ENCODE measurements at regions not wholly inside any gene's neighbourhood (a gene's known extent, or its start where the extent isn't known, plus 50 kb on each side); places are given as distances from the start of the nearest gene placed in this dataset.

- TF ChIP-seq, protein P1, sequence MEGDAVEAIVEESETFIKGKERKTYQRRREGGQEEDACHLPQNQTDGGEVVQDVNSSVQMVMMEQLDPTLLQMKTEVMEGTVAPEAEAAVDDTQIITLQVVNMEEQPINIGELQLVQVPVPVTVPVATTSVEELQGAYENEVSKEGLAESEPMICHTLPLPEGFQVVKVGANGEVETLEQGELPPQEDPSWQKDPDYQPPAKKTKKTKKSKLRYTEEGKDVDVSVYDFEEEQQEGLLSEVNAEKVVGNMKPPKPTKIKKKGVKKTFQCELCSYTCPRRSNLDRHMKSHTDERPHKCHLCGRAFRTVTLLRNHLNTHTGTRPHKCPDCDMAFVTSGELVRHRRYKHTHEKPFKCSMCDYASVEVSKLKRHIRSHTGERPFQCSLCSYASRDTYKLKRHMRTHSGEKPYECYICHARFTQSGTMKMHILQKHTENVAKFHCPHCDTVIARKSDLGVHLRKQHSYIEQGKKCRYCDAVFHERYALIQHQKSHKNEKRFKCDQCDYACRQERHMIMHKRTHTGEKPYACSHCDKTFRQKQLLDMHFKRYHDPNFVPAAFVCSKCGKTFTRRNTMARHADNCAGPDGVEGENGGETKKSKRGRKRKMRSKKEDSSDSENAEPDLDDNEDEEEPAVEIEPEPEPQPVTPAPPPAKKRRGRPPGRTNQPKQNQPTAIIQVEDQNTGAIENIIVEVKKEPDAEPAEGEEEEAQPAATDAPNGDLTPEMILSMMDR (IDR thresholded peaks at IDR 0.05) = no peak
- no peak for TF ChIP-seq MAFK (IDR thresholded peaks at IDR 0.05; ENCODE audit: partially characterized antibody)
- no peak for TF ChIP-seq RCOR1 (IDR thresholded peaks at IDR 0.05; ENCODE audit: low read depth, low read length)
- TF ChIP-seq SMC3 (IDR thresholded peaks at IDR 0.05) = no peak
- TF ChIP-seq POLR2A (IDR thresholded peaks at IDR 0.05; ENCODE audit: low read length) = no peak
Measured at GRCh38 chr9:38235244-38235643, 157.3 kb upstream of the ALDH1B1 start.

All from A549 (cell line).